HG02852 (cell line): ENCODE measurements at regions not wholly inside any gene's neighbourhood (a gene's known extent, or its start where the extent isn't known, plus 50 kb on each side); places are given as distances from the start of the nearest gene placed in this dataset.
"Not testable (repeated sequence)": the region's sequence is repeated elsewhere in the genome, so short reads cannot be mapped to it uniquely, and the experiment has no call there.

Experiments used
- ATAC-seq: cut with Tn5 transposase; IDR thresholded peaks from one replicate; pipeline ENCODE4 v1.9.1; 2021; ENCODE audit warnings: mild to moderate bottlenecking, moderate library complexity; ENCODE audit not compliant: unreplicated experiment

GRCh38 chr18:39241534-39241933, 1675.9 kb upstream of the CELF4 start:
- ATAC-seq: no peak

GRCh38 chr18:39238981-39239660, 1673.5 kb upstream of the CELF4 start:
- ATAC-seq: no peak

GRCh38 chr18:39235118-39235719, 1669.6 kb upstream of the CELF4 start:
- ATAC-seq: no peak

- ATAC-seq: no peak
Observed at GRCh38 chr18:39232937-39233336, 1667.3 kb upstream of the CELF4 start.

- no peak for ATAC-seq
Observed at GRCh38 chr18:39232490-39232889, 1666.9 kb upstream of the CELF4 start.

- no peak for ATAC-seq
Observed at GRCh38 chr18:39230086-39230803, 1664.6 kb upstream of the CELF4 start.

GRCh38 chr18:39227769-39228168, 1662.2 kb upstream of the CELF4 start:
- not testable (repeated sequence) for ATAC-seq

- ATAC-seq: no peak
Observed at GRCh38 chr18:39225373-39225772, 1659.8 kb upstream of the CELF4 start.

GRCh38 chr18:39223283-39223682, 1657.7 kb upstream of the CELF4 start:
- ATAC-seq: no peak

- ATAC-seq: no peak
Observed at GRCh38 chr18:39215920-39216319, 1650.3 kb upstream of the CELF4 start.

- ATAC-seq: no peak
Observed at GRCh38 chr18:39211461-39211860, 1645.9 kb upstream of the CELF4 start.

GRCh38 chr18:39209173-39209572, 1643.6 kb upstream of the CELF4 start:
- no peak for ATAC-seq

- no peak for ATAC-seq
Observed at GRCh38 chr18:39208729-39209128, 1643.1 kb upstream of the CELF4 start.

GRCh38 chr18:39208190-39208589, 1642.6 kb upstream of the CELF4 start:
- no peak for ATAC-seq

GRCh38 chr18:39206398-39207103, 1641.0 kb upstream of the CELF4 start:
- ATAC-seq: not testable (repeated sequence)

- no peak for ATAC-seq
Observed at GRCh38 chr18:39205565-39206195, 1640.1 kb upstream of the CELF4 start.

GRCh38 chr18:39200153-39200552, 1634.6 kb upstream of the CELF4 start:
- ATAC-seq: no peak

GRCh38 chr18:39199231-39199855, 1633.7 kb upstream of the CELF4 start:
- ATAC-seq: no peak

GRCh38 chr18:39198376-39198775, 1632.8 kb upstream of the CELF4 start:
- ATAC-seq: no peak

GRCh38 chr18:39191931-39192330, 1626.3 kb upstream of the CELF4 start:
- ATAC-seq: no peak

- ATAC-seq: no peak
Observed at GRCh38 chr18:39191058-39191457, 1625.5 kb upstream of the CELF4 start.
